Thyroid gland (tissue), 4 donors: ENCODE measurements at regions not wholly inside any gene's neighbourhood (a gene's known extent, or its start where the extent isn't known, plus 50 kb on each side); places are given as distances from the start of the nearest gene placed in this dataset.

ENCODE experiments used
- POLR2A ChIP-seq, 2 donors: fragments of 450-650 bp; IDR thresholded peaks; one replicate each; pipeline ENCODE4 v1.6.1; 2017; ENCODE audit warnings: antibody characterized with exemption in 2 of 2, mild to moderate bottlenecking in 2 of 2, moderate library complexity in 1 of 2
- TF ChIP-seq, protein P1 (sequence below), 6 experiments: fragments of 200-600 bp in 3 of 6; fragments of 450-650 bp in 3 of 6; sonication (generic) in 3 of 6; IDR thresholded peaks; one replicate each; pipeline ENCODE4 v1.5.1; 2016 to 2019; ENCODE audit warnings: antibody characterized with exemption in 6 of 6, mild to moderate bottlenecking in 2 of 6, inconsistent platforms in 1 of 6, moderate library complexity in 1 of 6

GRCh38 chr16:51988977-51989376 lies 558.0 kb downstream of the TOX3 start:
- TF ChIP-seq, protein P1, sequence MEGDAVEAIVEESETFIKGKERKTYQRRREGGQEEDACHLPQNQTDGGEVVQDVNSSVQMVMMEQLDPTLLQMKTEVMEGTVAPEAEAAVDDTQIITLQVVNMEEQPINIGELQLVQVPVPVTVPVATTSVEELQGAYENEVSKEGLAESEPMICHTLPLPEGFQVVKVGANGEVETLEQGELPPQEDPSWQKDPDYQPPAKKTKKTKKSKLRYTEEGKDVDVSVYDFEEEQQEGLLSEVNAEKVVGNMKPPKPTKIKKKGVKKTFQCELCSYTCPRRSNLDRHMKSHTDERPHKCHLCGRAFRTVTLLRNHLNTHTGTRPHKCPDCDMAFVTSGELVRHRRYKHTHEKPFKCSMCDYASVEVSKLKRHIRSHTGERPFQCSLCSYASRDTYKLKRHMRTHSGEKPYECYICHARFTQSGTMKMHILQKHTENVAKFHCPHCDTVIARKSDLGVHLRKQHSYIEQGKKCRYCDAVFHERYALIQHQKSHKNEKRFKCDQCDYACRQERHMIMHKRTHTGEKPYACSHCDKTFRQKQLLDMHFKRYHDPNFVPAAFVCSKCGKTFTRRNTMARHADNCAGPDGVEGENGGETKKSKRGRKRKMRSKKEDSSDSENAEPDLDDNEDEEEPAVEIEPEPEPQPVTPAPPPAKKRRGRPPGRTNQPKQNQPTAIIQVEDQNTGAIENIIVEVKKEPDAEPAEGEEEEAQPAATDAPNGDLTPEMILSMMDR (IDR thresholded peaks at IDR 0.05), result no peak
- no peak for TF ChIP-seq POLR2A (IDR thresholded peaks at IDR 0.05)
